Smooth muscle cell (in vitro differentiated cells): ENCODE measurements at regions not wholly inside any gene's neighbourhood (a gene's known extent, or its start where the extent isn't known, plus 50 kb on each side); places are given as distances from the start of the nearest gene placed in this dataset.

Experiments
- DNase-seq: peaks from one replicate; lab custom pipeline; 2025; ENCODE audit not compliant: unreplicated experiment; lab: John Stamatoyannopoulos, UW
- H2AFZ ChIP-seq: fragments of 200-600 bp; sonication (generic); 2 replicates; pipeline ENCODE4 v1.6.0; 2016; ENCODE audit warnings: antibody characterized with exemption, low read depth, mild to moderate bottlenecking
- H3F3A ChIP-seq: fragments of 200-600 bp; sonication (generic); 2 replicates; pipeline ENCODE4 v1.6.0; 2017; ENCODE audit warnings: antibody characterized with exemption, low read depth
- H3K27ac ChIP-seq: fragments of 200-600 bp; sonication (generic); 2 replicates; pipeline ENCODE4 v1.5.1; 2016; ENCODE audit warnings: low read depth, mild to moderate bottlenecking
- H3K27me3 ChIP-seq: fragments of 200-600 bp; sonication (generic); 2 replicates; pipeline ENCODE4 v1.6.1; 2016; ENCODE audit warnings: low read depth, mild to moderate bottlenecking
- H3K36me3 ChIP-seq: fragments of 200-600 bp; sonication (generic); 2 replicates; pipeline ENCODE4 v1.5.1; 2016; ENCODE audit warnings: low read depth
- H3K4me1 ChIP-seq: fragments of 200-600 bp; sonication (generic); 2 replicates; pipeline ENCODE4 v1.5.1; 2016; ENCODE audit warnings: low read depth
- H3K4me2 ChIP-seq: fragments of 200-600 bp; sonication (generic); 2 replicates; pipeline ENCODE4 v1.6.0; 2016; ENCODE audit warnings: mild to moderate bottlenecking
- H3K4me3 ChIP-seq: fragments of 200-600 bp; sonication (generic); 2 replicates; pipeline ENCODE4 v1.5.1; 2016; ENCODE audit warnings: mild to moderate bottlenecking
- H3K79me2 ChIP-seq: fragments of 200-600 bp; sonication (generic); 2 replicates; pipeline ENCODE4 v1.6.0; 2016; ENCODE audit warnings: low read depth, mild to moderate bottlenecking
- H3K9ac ChIP-seq: fragments of 200-600 bp; sonication (generic); 2 replicates; pipeline ENCODE4 v1.6.0; 2016; ENCODE audit warnings: low read depth
- H3K9me3 ChIP-seq: fragments of 200-600 bp; sonication (generic); replicated peaks from 2 replicates; pipeline ENCODE4 v1.5.1; 2016; ENCODE audit warnings: low read depth
- H4K20me1 ChIP-seq: fragments of 200-600 bp; sonication (generic); 2 replicates; pipeline ENCODE4 v1.6.0; 2016; ENCODE audit warnings: low read depth
- WGBS: methylation state at CpG from one replicate; pipeline ENCODE4 v1.1.7; 2016; ENCODE audit warnings: low lambda C conversion rate; 5-methylcytosine and 5-hydroxymethylcytosine counted together
- TF ChIP-seq, protein P1 (sequence below): fragments of 200-600 bp; sonication (generic); IDR thresholded peaks from 2 replicates; pipeline ENCODE4 v1.5.1; 2017; ENCODE audit warnings: borderline replicate concordance, mild to moderate bottlenecking, antibody characterized with exemption; ENCODE audit not compliant: insufficient read depth, poor library complexity, severe bottlenecking

DNA sequence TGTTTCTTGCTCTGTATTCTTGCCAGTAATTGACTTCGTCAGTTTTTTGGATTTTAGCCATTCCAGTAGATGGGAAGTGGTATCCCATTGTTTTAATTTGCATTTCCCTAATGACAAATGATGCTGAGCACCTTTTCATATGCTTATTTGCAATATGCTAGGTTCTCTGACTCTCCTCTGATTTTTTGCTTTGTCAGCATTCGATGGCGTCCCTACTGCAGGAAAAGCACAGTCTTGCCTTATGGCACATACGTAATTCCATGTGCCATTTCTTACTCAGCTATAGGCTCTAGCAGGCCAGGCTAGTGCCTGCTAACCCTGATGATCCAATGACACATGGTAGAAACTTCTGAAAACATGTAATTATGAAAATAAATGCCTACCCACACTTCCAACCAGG lies 239.2 kb upstream of the ATP10A start:
- DNase-seq, result no peak
- no peak overlapping the region for H3K4me2 ChIP-seq
- H4K20me1 ChIP-seq, result no peaks in the 10 kb centered on the region
- no peak overlapping the region for H3K4me3 ChIP-seq
- H3K9ac ChIP-seq, result no peak overlapping the region
- H3K36me3 ChIP-seq, result no peaks in the 10 kb centered on the region
- peak overlapping the region; percentile 73 for H3K27ac ChIP-seq
- no peaks in the 10 kb centered on the region for H3F3A ChIP-seq
- WGBS, result 79% methylated on average over 4 of the region's 4 CpGs
- H3K9me3 ChIP-seq, result peaks cover 4% of the 10 kb centered on the region
- no peaks in the 10 kb centered on the region for H3K4me1 ChIP-seq
- H2AFZ ChIP-seq, result no peak overlapping the region
- H3K79me2 ChIP-seq, result no peaks in the 10 kb centered on the region
- TF ChIP-seq, protein P1, sequence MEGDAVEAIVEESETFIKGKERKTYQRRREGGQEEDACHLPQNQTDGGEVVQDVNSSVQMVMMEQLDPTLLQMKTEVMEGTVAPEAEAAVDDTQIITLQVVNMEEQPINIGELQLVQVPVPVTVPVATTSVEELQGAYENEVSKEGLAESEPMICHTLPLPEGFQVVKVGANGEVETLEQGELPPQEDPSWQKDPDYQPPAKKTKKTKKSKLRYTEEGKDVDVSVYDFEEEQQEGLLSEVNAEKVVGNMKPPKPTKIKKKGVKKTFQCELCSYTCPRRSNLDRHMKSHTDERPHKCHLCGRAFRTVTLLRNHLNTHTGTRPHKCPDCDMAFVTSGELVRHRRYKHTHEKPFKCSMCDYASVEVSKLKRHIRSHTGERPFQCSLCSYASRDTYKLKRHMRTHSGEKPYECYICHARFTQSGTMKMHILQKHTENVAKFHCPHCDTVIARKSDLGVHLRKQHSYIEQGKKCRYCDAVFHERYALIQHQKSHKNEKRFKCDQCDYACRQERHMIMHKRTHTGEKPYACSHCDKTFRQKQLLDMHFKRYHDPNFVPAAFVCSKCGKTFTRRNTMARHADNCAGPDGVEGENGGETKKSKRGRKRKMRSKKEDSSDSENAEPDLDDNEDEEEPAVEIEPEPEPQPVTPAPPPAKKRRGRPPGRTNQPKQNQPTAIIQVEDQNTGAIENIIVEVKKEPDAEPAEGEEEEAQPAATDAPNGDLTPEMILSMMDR, result no peak
- H3K27me3 ChIP-seq, result no peaks in the 10 kb centered on the region

DNA sequence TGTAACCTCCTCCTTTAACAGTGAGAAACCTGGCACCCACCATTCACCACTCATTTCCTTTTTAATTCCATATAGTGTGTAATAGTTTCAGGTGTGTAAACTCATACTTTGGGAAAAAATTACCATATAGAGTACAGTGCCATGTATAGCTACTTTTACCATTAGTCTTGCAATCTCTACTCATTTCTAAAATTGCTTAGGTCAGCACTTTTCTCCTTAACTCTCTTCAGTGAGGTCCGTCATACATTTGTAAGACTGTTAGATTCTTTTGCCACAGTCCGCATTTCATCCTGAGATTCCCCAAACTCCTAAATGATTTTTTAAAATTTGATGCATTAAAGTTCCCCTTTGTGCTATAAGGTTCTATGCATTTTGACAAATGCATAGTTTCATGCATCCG lies 238.3 kb upstream of the ATP10A start:
- Histone ChIP-seq H3K36me3 (no peaks in the 10 kb centered on the region), H3K9ac (no peak overlapping the region), H3K79me2 (no peaks in the 10 kb centered on the region), H2AFZ (no peak overlapping the region), H3F3A (no peaks in the 10 kb centered on the region), H3K9me3 (peaks cover 2% of the 10 kb centered on the region), H4K20me1 (no peaks in the 10 kb centered on the region), H3K27me3 (no peaks in the 10 kb centered on the region), H3K4me2 (no peak overlapping the region), H3K27ac (no peak overlapping the region), H3K4me1 (no peaks in the 10 kb centered on the region), H3K4me3 (no peak overlapping the region)
- no peak for DNase-seq
- WGBS, result 98% methylated on average over 3 of the region's 3 CpGs
- TF ChIP-seq, protein P1, result no peak

DNA sequence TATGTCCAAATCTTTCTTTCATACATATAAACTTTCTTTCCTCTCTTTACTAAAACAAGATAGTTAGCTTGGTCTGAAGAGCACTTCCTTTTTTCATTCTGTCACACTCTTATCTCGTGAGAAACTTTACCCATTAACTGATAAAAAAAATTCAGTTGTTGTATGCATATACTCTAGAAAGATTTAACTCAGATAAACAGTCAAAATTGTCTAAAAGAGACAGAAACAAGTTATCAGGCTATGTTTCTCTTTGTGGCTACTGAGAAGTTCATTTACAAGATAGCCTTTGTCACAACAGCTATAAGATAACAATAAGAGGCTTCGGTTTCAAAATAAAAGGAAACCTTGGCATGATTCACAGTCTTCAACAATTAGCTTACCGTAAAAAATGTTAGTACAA lies 235.7 kb upstream of the ATP10A start:
- H3K27ac ChIP-seq, result no peak overlapping the region
- no peak overlapping the region for H3K4me2 ChIP-seq
- no peaks in the 10 kb centered on the region for H3K36me3 ChIP-seq
- no peaks in the 10 kb centered on the region for H3K4me1 ChIP-seq
- no peaks in the 10 kb centered on the region for H3K79me2 ChIP-seq
- TF ChIP-seq, protein P1, result no peak
- no peak overlapping the region for H3K9ac ChIP-seq
- H3K4me3 ChIP-seq, result no peak overlapping the region
- no peaks in the 10 kb centered on the region for H3F3A ChIP-seq
- no peaks in the 10 kb centered on the region for H3K9me3 ChIP-seq
- no peak for DNase-seq
- H2AFZ ChIP-seq, result no peak overlapping the region
- no peaks in the 10 kb centered on the region for H4K20me1 ChIP-seq
- 45% methylated on average over 3 of the region's 3 CpGs for WGBS
- H3K27me3 ChIP-seq, result no peaks in the 10 kb centered on the region

DNA sequence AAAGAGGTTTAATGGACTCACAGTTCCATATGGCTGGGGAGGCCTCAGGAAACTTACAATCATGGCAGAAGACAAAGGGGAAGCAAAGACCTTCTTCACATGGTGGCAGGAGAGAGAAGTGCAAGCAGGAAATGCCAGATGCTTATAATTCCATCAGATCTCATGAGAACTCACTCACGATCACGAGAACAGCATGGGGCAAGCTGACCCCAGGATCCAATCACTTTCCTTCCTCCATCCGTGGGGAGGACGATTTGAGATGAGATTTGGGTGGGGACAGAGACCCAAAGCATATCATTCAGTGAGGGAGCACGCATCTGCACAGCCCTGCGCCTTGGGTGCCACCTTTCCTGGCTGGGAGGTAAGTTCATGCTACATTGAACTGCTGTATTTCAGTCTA lies 234.1 kb upstream of the ATP10A start:
- Histone ChIP-seq H3K27ac (no peak overlapping the region), H3K4me3 (no peak overlapping the region), H3K36me3 (no peaks in the 10 kb centered on the region), H3K9ac (no peak overlapping the region), H3K79me2 (no peaks in the 10 kb centered on the region), H3K27me3 (no peaks in the 10 kb centered on the region), H3K9me3 (no peaks in the 10 kb centered on the region), H3F3A (no peaks in the 10 kb centered on the region), H3K4me1 (no peaks in the 10 kb centered on the region), H3K4me2 (no peak overlapping the region), H4K20me1 (no peaks in the 10 kb centered on the region), H2AFZ (no peak overlapping the region)
- TF ChIP-seq, protein P1, result no peak
- DNase-seq, result no peak
- 97% methylated on average over 6 of the region's 6 CpGs for WGBS
